GM19035 (cell line): ENCODE measurements at regions not wholly inside any gene's neighbourhood (a gene's known extent, or its start where the extent isn't known, plus 50 kb on each side); places are given as distances from the start of the nearest gene placed in this dataset.
"Not testable (repeated sequence)": the region's sequence is repeated elsewhere in the genome, so short reads cannot be mapped to it uniquely, and the experiment has no call there.

Experiments used
- ATAC-seq: cut with Tn5 transposase; IDR thresholded peaks from one replicate; pipeline ENCODE4 v1.9.1; 2021; ENCODE audit not compliant: unreplicated experiment

DNA sequence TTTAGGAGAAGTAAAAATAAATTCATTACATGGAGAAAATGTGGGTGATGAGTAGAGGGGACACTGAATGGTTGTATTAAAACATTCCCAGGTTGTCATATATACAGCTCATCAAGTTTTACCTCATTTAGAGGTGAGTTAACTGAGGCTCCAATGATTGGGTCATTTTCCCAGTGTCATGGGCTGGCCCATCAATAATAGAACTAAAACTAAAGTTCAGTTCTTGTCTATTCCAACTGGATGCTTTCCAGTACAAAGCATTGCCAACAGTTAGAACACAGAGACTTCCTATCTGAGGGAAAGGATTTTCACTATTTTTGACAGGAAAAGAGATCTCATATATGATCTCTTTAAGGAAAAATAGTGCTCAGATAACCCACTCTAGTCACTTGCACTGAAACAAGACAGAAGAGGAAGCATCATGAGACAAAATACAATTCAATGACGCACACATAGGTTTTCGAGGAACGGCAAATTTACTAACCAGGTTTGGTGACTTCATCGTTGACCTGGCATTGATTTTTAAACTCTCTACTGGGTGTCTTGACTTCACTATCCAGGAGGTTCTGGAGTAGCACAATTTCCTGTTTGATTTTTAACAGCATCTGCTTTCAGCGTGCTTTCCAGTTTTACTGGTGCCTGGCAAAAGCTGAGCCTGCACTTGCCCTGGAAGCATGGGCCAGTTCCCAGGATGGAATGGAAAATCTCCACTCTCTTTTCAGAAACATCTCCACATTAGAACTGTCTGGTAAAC is 195.5 kb upstream of the FBXL4 start:
- no peak for ATAC-seq

DNA sequence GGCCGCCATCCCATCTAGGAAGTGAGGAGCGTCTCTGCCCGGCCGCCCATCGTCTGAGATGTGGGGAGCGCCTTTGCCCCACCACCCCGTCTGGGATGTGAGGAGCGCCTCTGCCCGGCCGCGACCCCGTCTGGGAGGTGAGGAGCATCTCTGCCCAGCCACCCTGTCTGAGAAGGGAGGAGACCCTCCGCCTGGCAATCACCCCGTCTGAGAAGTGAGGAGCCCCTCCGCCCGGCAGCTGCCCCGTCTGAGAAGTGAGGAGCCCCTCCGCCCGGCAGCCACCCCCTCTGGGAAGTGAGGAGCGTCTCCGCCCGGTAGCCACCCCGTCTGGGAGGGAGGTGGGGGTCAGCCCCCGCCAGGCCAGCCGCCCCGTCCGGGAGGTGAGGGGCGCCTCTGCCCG is 194.2 kb upstream of the FBXL4 start:
- not testable (repeated sequence) for ATAC-seq

GRCh38 chr6:99138445-99138844 is 190.7 kb upstream of the FBXL4 start:
- no peak for ATAC-seq

DNA sequence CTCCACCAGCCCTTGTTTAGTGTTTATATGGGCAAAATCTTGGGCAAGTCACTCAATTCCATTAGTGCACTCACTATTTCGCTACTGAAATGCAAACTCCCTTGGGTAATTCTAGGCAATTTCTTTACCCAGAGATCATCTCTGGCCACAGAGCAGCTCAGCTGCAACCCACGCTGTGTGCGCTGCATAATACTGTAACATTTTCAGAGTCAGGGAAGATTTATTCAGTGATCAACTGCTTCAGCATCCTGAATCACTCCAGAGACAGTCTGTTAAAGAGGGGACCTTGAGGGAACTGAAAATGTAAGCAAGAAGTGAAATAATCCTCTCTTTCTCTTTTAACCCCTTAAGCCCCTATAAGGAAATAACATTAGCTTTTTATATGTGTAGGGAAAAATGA is 189.6 kb upstream of the FBXL4 start:
- no peak for ATAC-seq

- ATAC-seq = no peak
Observed at GRCh38 chr6:99136488-99136887, 188.7 kb upstream of the FBXL4 start.

- no peak for ATAC-seq
Observed at GRCh38 chr6:99132026-99132635, 184.4 kb upstream of the FBXL4 start.

- no peak for ATAC-seq
Observed at GRCh38 chr6:99130897-99131873, 183.4 kb upstream of the FBXL4 start.

GRCh38 chr6:99129835-99130234 is 182.1 kb upstream of the FBXL4 start:
- ATAC-seq = no peak

DNA sequence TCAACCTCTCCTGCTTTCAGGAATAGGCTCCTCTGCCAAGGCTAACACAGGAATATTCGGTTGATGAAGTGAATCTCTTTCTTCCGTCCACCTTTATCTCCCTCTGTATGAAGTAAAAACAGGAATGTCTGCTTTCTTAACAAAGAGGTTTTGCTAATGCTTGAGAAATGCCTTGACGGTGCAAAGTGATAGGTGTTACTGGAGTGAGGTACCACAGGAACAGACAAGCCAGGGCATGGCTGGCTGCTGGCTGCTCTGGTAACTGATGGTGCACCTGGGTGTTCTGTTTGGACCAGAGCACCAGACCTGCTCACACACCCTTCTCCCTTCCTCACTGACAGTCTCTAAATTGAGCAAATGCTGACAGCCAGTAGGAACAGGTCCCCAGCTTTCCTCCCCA is 174.0 kb upstream of the FBXL4 start:
- ATAC-seq = no peak

- ATAC-seq = no peak
Observed at GRCh38 chr6:99120641-99121040, 172.9 kb upstream of the FBXL4 start.

DNA sequence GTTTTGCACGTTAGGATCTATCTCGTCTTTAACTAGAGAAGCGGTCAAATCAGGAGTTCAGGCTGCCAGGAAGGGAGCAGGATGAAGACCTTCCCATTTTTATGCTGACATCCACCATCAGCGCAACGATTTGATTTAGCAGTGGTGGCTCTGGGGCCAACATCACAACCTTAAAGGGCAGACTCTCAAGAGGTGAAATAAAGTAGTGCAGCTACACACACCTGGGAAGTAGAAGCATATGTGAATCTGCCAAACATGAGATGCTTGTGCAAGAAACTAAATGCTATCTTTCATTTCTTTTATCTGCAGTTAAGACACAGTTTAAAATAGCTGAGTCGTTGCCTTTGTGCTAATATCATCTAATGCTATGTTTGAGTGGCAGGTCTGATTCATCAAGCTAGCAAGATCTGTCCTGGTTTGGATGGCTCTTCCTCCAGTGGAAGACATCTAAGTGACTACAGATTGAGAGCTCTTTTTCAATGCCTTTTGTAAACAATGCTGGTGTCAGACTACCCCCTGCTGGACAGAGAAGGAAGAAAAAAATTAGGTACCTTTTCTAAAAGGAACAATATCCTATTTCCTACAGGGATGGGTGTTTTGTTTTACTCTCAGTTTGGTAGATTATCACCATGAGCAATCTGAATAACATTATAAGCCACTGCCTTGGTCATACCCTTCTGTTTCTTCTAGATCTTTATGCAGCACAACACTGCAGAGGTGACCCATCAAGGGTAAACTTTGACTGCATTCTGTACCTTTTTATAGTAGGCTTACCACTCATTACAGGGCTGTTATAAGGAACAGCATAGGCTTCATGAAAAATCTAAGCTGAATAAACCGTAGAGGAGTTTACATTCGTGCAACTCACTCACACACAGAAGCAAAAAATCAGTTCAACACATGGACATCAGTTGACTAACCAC is 171.6 kb upstream of the FBXL4 start:
- peak; percentile 62 for ATAC-seq

DNA sequence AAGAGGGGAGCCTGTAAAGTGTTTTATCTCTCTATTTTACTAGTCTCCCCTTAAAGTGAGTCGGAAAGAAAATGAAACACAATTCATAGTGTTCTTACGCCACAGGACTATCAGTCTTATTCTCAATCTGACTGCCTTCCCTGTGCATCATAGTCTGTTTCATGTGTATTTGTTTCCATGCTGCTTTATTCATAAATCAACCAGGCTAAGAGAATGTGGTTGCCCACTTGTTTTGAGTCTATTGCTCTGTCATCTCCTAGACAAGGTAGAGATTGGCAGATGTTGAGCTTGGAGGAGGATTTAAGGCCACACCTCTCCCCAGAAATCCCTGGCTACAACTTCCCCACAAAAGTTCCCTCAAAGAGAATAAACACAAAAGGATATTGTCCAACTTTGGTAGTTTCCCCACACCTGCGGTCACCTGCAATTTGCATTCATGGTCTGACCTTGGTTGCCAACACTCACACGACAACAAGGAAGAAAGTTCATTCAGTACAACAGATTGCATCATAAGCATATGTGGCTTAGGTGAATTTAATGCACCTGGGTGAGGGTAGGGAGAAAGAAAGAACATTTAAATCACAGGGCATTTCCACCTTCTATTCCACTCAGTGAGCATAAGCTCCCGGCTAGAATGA is 167.1 kb upstream of the FBXL4 start:
- ATAC-seq = no peak

DNA sequence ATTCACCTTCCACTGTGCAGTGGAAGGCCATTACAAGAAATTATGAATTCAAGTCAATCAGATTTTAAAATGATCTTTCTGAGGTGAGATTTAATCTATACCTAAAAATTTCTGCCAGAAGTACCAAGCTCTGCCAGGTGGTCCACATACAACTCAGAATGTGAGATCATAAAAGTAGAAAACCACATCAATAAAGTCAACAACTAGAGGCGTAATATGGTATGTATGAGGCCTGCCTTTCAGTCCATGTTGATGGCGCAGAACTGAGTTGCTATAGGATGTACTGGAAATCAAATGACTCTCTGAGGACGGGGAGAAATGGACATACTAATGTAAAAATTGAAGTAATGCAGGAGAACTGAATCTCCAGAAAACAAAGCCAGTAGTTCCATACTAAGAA is 163.8 kb upstream of the FBXL4 start:
- ATAC-seq = no peak

- no peak for ATAC-seq
Observed at GRCh38 chr6:99110029-99110428, 162.3 kb upstream of the FBXL4 start.

DNA sequence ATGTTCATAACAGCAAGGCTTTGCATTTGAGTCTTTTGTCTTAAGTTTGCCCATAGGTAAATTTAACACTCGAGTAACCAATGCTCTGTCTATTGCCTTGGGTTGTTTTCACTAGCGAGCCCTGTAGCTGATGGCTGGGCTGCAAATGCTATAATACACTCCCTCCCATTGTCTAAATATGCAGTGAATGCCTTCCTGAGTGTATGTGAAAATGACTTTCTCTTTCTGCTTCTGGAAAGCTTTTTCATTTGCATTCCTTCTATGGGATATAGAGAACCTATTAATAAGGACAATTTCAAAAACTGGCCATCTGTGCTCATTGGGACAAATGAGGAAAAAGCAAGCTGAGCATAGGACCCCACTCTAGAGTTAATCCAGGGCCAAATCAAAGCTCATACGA is 156.5 kb upstream of the FBXL4 start:
- ATAC-seq = no peak

GRCh38 chr6:99099243-99099642 is 151.5 kb upstream of the FBXL4 start:
- no peak for ATAC-seq

GRCh38 chr6:99096170-99096569 is 148.4 kb upstream of the FBXL4 start:
- ATAC-seq = no peak

GRCh38 chr6:99093456-99094190 is 145.9 kb upstream of the FBXL4 start:
- ATAC-seq = no peak

DNA sequence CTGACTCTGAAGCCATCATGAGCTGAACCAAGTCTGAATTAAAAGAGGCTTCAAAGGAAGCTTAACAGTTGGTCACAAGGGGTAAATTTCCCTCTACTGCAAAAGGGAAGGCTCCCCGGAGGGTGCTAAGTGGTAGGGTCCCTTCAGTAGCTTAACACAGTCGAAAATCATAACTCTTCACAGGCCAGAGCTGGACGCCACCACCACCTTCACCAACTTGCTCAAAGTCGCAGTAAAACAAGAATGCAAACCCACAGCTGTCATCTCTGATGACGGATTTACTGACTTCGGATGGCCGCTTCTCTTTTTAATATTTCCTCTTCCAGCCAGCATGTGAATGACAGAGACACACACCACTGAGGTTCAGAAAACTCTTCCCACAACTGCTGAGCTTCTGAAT is 144.7 kb upstream of the FBXL4 start:
- ATAC-seq = no peak
